GM03348 (cell line): ENCODE measurements at regions not wholly inside any gene's neighbourhood (a gene's known extent, or its start where the extent isn't known, plus 50 kb on each side); places are given as distances from the start of the nearest gene placed in this dataset.
"Not testable (repeated sequence)": the region's sequence is repeated elsewhere in the genome, so short reads cannot be mapped to it uniquely, and the experiment has no call there.

Experiments
- DNase-seq: peaks from one replicate; pipeline ENCODE4 v3.0.0; 2012; ENCODE audit warnings: low spot score

GRCh38 chr2:239550357-239550756 is 149.5 kb upstream of the HDAC4 start:
- no peak for DNase-seq

GRCh38 chr2:239549711-239550255 is 149.0 kb upstream of the HDAC4 start:
- no peak for DNase-seq

- no peak for DNase-seq
Measured at GRCh38 chr2:239548965-239549595, 148.3 kb upstream of the HDAC4 start.

GRCh38 chr2:239548451-239548871 is 147.6 kb upstream of the HDAC4 start:
- DNase-seq = no peak

GRCh38 chr2:239547140-239547539 is 146.3 kb upstream of the HDAC4 start:
- DNase-seq = not testable (repeated sequence)

- no peak for DNase-seq
Measured at GRCh38 chr2:239546541-239546940, 145.7 kb upstream of the HDAC4 start.

GRCh38 chr2:239545741-239546392 is 145.0 kb upstream of the HDAC4 start:
- no peak for DNase-seq

- DNase-seq = no peak
Measured at GRCh38 chr2:239544918-239545465, 144.2 kb upstream of the HDAC4 start.

- peak; percentile 41 for DNase-seq
Measured at GRCh38 chr2:239544143-239544917, 143.5 kb upstream of the HDAC4 start.

GRCh38 chr2:239543702-239544101 is 142.9 kb upstream of the HDAC4 start:
- DNase-seq = no peak

GRCh38 chr2:239540174-239540573 is 139.4 kb upstream of the HDAC4 start:
- DNase-seq = no peak

- DNase-seq = no peak
Measured at GRCh38 chr2:239539776-239540100, 138.9 kb upstream of the HDAC4 start.

GRCh38 chr2:239539083-239539775 is 138.4 kb upstream of the HDAC4 start:
- DNase-seq = no peak

GRCh38 chr2:239538357-239539052 is 137.7 kb upstream of the HDAC4 start:
- no peak for DNase-seq

- no peak for DNase-seq
Measured at GRCh38 chr2:239537633-239538356, 137.0 kb upstream of the HDAC4 start.

- DNase-seq = no peak
Measured at GRCh38 chr2:239536186-239536585, 135.4 kb upstream of the HDAC4 start.

- DNase-seq = no peak
Measured at GRCh38 chr2:239535413-239536144, 134.8 kb upstream of the HDAC4 start.

GRCh38 chr2:239534581-239535412 is 134.0 kb upstream of the HDAC4 start:
- DNase-seq = no peak
